ENCODE measurements at regions not wholly inside any gene's neighbourhood (a gene's known extent, or its start where the extent isn't known, plus 50 kb on each side); places are given as distances from the start of the nearest gene placed in this dataset.

GRCh38 chr13:99639126-99639525 is 137.9 kb downstream of the TM9SF2 start:
- no peak overlapping the region for H3K9ac ChIP-seq (ENCODE audit: low read depth, low read length)
- WGBS = 90% methylated on average over 3 of the region's 4 CpGs
- no peaks in the 10 kb centered on the region for H3K4me1 ChIP-seq (ENCODE audit: insufficient read depth, low read length)
- no peaks in the 10 kb centered on the region for H3K36me3 ChIP-seq (ENCODE audit: insufficient read depth, low read length)
- no peaks in the 10 kb centered on the region for H3K9me3 ChIP-seq (ENCODE audit: insufficient read depth, low read depth, low read length)
- H3K27me3 ChIP-seq (ENCODE audit: insufficient read depth, low read length) = no peaks in the 10 kb centered on the region
- no peak overlapping the region for H3K27ac ChIP-seq (ENCODE audit: low read depth, low read length)
- H3K4me3 ChIP-seq (ENCODE audit: low read length) = no peak overlapping the region

DNA sequence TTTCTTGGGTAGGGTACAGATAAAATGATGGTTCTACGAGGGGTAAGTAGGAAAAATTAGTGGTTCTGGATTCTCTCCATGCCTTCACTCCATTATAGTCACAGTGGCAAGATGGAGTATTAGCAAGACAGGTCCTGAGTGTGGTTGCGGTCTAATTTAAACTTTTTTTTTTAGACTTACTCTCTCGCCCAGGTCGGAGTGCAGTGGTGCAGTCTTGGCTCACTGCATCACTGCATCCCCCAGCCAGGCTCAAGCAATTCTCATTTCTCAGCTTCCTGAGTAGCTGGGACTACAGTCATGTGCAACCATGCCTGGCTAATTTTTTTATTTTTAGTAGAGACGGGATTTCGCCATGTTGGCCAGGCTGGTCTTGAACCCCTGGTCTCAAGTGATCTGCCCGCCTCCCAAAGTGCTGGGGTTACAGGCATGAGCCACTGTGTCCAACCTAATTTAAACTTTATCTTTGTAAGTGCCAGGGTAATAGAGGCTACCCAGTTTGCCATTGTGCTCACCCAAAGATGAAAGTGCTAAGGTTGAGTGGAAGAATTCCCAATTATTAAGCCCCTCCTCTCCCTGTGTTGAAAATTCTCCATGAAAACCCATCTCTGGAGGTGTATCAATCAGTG is 135.6 kb downstream of the TM9SF2 start:
- H3K27me3 ChIP-seq (ENCODE audit: insufficient read depth, low read length) = no peaks in the 10 kb centered on the region
- no peak overlapping the region for H3K27ac ChIP-seq (ENCODE audit: low read depth, low read length)
- 94% methylated on average over 7 of the region's 7 CpGs for WGBS
- H3K4me1 ChIP-seq (ENCODE audit: insufficient read depth, low read length) = no peaks in the 10 kb centered on the region
- H3K36me3 ChIP-seq (ENCODE audit: insufficient read depth, low read length) = no peaks in the 10 kb centered on the region
- H3K9me3 ChIP-seq (ENCODE audit: insufficient read depth, low read depth, low read length) = no peaks in the 10 kb centered on the region
- no peak overlapping the region for H3K9ac ChIP-seq (ENCODE audit: low read depth, low read length)
- no peak overlapping the region for H3K4me3 ChIP-seq (ENCODE audit: low read length)

DNA sequence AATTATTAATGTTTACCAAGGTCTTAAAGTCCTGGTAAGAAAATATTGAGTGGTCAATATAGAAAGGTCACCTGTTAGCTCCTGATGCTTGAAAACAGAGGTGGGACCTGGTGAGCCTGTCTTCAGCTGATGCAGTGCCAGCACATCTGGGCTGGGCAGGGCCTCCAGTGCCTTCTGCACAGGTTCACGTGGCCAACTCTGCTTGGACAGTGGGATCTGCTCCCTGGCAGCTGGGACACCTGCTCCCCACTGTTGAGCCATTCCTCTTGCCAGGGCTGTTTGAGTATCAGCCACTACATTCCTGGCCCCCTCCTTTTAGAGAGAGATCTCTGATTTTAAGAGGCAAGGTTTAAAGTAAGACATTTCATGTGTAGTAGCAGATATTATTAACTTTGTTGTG is 135.0 kb downstream of the TM9SF2 start:
- Histone ChIP-seq H3K27me3 (ENCODE audit: insufficient read depth, low read length) (no peaks in the 10 kb centered on the region), H3K4me3 (ENCODE audit: low read length) (no peak overlapping the region), H3K9ac (ENCODE audit: low read depth, low read length) (no peak overlapping the region), H3K27ac (ENCODE audit: low read depth, low read length) (no peak overlapping the region), H3K4me1 (ENCODE audit: insufficient read depth, low read length) (no peaks in the 10 kb centered on the region), H3K36me3 (ENCODE audit: insufficient read depth, low read length) (no peaks in the 10 kb centered on the region), H3K9me3 (ENCODE audit: insufficient read depth, low read depth, low read length) (no peaks in the 10 kb centered on the region)
- WGBS = 93% methylated on average over 1 of the region's 1 CpG

GRCh38 chr13:99634672-99635071 is 133.4 kb downstream of the TM9SF2 start:
- Histone ChIP-seq H3K4me1 (ENCODE audit: insufficient read depth, low read length) (no peaks in the 10 kb centered on the region), H3K27ac (ENCODE audit: low read depth, low read length) (no peak overlapping the region)
- WGBS = 85% methylated on average over 7 of the region's 7 CpGs

DNA sequence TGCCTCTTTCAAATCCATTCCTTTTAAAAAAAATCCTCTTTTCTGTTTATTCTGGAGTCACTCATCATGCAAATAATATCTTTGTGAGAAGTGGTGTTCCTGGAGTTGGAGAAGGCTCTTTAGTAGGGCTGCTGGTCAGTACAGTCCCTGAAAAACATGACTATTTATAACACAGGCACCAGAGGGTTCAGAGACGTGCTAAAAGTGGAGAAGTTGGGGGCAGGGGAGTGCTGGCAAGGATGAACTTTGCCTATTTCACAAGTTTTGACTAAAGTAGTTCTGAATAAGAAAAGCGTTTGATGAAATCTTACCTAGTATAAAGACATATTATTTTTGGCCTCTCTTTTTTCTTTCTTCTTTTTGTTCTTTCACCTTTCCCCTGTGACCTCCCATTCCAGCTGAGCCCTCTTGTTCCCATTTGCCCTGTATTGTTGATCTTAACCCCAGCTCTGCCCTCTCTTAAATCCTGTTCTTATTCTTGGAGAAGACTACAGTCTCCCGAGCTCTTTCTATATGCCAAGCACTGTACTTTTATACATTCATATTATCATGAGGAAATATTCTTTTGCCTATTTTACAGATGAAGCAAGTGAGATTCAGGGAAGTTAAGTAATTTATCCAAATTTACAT is 129.1 kb downstream of the TM9SF2 start:
- H3K4me1 ChIP-seq (ENCODE audit: insufficient read depth, low read length) = peaks cover 36% of the 10 kb centered on the region
- no peaks in the 10 kb centered on the region for H3K9me3 ChIP-seq (ENCODE audit: insufficient read depth, low read depth, low read length)
- H3K27ac ChIP-seq (ENCODE audit: low read depth, low read length) = no peak overlapping the region
- WGBS = 89% methylated on average over 3 of the region's 3 CpGs
- H3K27me3 ChIP-seq (ENCODE audit: insufficient read depth, low read length) = no peaks in the 10 kb centered on the region
- H3K9ac ChIP-seq (ENCODE audit: low read depth, low read length) = no peak overlapping the region
- H3K4me3 ChIP-seq (ENCODE audit: low read length) = no peak overlapping the region
- no peaks in the 10 kb centered on the region for H3K36me3 ChIP-seq (ENCODE audit: insufficient read depth, low read length)

More at GRCh38 chr13:99634672-99635071, 133.4 kb downstream of the TM9SF2 start:
- no peaks in the 10 kb centered on the region for H3K27me3 ChIP-seq (ENCODE audit: insufficient read depth, low read length)
- H3K9me3 ChIP-seq (ENCODE audit: insufficient read depth, low read depth, low read length) = no peaks in the 10 kb centered on the region
- no peak overlapping the region for H3K4me3 ChIP-seq (ENCODE audit: low read length)
- H3K9ac ChIP-seq (ENCODE audit: low read depth, low read length) = no peak overlapping the region
- no peaks in the 10 kb centered on the region for H3K36me3 ChIP-seq (ENCODE audit: insufficient read depth, low read length)

DNA sequence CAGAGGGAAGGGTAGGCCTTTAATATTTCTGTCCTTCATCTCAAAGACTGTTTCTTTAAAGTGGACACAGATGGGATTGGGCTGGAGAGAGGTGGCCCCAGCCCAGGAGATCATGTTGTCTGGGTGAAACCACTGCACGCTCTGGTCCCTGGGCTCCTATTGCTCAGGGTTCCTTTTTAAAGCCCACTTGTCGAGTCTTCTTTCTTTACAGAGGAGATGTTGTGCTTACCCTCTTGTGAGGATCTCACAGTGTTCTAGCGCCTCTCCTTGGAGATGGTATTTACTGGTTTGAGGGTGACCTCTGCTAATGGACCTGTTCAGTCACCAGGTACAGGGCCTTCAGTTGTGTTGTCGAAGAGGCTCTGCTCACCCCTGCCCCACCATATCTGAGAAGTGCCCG is 128.4 kb downstream of the TM9SF2 start:
- 95% methylated on average over 5 of the region's 5 CpGs for WGBS
- H3K9ac ChIP-seq (ENCODE audit: low read depth, low read length) = no peak overlapping the region
- H3K9me3 ChIP-seq (ENCODE audit: insufficient read depth, low read depth, low read length) = no peaks in the 10 kb centered on the region
- H3K4me3 ChIP-seq (ENCODE audit: low read length) = no peak overlapping the region
- H3K4me1 ChIP-seq (ENCODE audit: insufficient read depth, low read length) = peaks cover 43% of the 10 kb centered on the region
- H3K27me3 ChIP-seq (ENCODE audit: insufficient read depth, low read length) = no peaks in the 10 kb centered on the region
- H3K27ac ChIP-seq (ENCODE audit: low read depth, low read length) = no peak overlapping the region
- H3K36me3 ChIP-seq (ENCODE audit: insufficient read depth, low read length) = no peaks in the 10 kb centered on the region

DNA sequence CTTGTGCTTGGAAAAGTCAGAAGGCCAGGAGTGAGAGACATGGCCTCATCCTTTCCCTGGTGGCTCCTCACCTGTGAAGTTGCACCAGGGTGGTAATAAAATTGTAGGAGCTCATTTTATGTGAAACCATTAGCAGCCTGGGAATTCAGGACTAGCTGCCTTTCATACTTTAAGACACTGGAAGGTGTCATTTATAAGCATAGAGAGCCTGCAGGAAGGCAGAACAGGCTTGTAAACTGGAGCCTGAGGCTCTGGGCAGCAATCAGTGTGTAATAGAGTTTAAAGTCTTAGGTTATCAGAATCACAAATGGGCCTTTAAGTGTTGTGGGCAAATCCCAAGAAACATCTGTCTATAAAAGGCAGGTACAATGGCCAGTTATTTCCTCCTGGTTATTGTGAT is 127.2 kb downstream of the TM9SF2 start:
- H3K9me3 ChIP-seq (ENCODE audit: insufficient read depth, low read depth, low read length) = no peaks in the 10 kb centered on the region
- no peaks in the 10 kb centered on the region for H3K36me3 ChIP-seq (ENCODE audit: insufficient read depth, low read length)
- no peak overlapping the region for H3K4me3 ChIP-seq (ENCODE audit: low read length)
- H3K27me3 ChIP-seq (ENCODE audit: insufficient read depth, low read length) = no peaks in the 10 kb centered on the region
- no peak overlapping the region for H3K9ac ChIP-seq (ENCODE audit: low read depth, low read length)
- peaks cover 44% of the 10 kb centered on the region for H3K4me1 ChIP-seq (ENCODE audit: insufficient read depth, low read length)
- no peak overlapping the region for H3K27ac ChIP-seq (ENCODE audit: low read depth, low read length)

- H3K9me3 ChIP-seq (ENCODE audit: insufficient read depth, low read depth, low read length) = no peaks in the 10 kb centered on the region
- H3K9ac ChIP-seq (ENCODE audit: low read depth, low read length) = no peak overlapping the region
- peaks cover 44% of the 10 kb centered on the region for H3K4me1 ChIP-seq (ENCODE audit: insufficient read depth, low read length)
- no peaks in the 10 kb centered on the region for H3K36me3 ChIP-seq (ENCODE audit: insufficient read depth, low read length)
- 88% methylated on average over 8 of the region's 8 CpGs for WGBS
- H3K27me3 ChIP-seq (ENCODE audit: insufficient read depth, low read length) = no peaks in the 10 kb centered on the region
- no peak overlapping the region for H3K4me3 ChIP-seq (ENCODE audit: low read length)
- no peak overlapping the region for H3K27ac ChIP-seq (ENCODE audit: low read depth, low read length)
Measured at GRCh38 chr13:99626461-99627082, 125.3 kb downstream of the TM9SF2 start.

DNA sequence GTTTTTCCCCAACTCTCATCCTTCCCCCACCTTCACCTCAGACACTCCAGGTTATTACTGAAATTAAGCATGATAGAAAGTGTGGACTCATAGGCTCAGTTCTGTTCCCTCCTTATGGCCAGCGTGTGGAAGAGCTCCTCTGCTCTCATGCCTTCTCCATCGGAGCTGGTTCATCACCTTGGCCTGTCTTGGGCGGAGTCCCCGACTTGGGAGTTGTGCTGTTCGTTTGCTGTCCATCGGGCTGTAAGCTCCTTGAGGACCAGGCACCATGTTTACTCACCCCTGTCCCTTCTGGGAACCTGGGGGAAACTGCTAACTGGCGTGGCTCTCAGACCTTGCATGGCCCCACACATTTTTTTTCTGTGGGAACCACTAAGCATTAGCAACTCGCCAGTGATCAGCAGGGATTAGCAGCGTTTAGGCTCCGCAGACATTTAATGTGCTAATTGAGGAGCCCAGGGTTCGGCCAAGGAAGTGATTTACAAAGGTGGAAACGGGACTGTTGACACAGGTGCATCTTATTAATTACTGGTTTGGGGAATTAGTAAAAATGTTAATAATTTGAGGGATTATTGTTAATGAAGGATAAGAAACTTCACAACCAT is 123.8 kb downstream of the TM9SF2 start:
- Histone ChIP-seq H3K4me1 (ENCODE audit: insufficient read depth, low read length) (peaks cover 44% of the 10 kb centered on the region), H3K27me3 (ENCODE audit: insufficient read depth, low read length) (no peaks in the 10 kb centered on the region), H3K9me3 (ENCODE audit: insufficient read depth, low read depth, low read length) (no peaks in the 10 kb centered on the region), H3K4me3 (ENCODE audit: low read length) (no peak overlapping the region), H3K27ac (ENCODE audit: low read depth, low read length) (no peak overlapping the region), H3K9ac (ENCODE audit: low read depth, low read length) (no peak overlapping the region), H3K36me3 (ENCODE audit: insufficient read depth, low read length) (no peaks in the 10 kb centered on the region)
- WGBS = 50% methylated on average over 12 of the region's 12 CpGs

GRCh38 chr13:99620806-99621205 is 119.5 kb downstream of the TM9SF2 start:
- Histone ChIP-seq H3K9me3 (ENCODE audit: insufficient read depth, low read depth, low read length) (no peaks in the 10 kb centered on the region), H3K4me1 (ENCODE audit: insufficient read depth, low read length) (peaks cover 13% of the 10 kb centered on the region), H3K27ac (ENCODE audit: low read depth, low read length) (no peak overlapping the region), H3K9ac (ENCODE audit: low read depth, low read length) (no peak overlapping the region), H3K36me3 (ENCODE audit: insufficient read depth, low read length) (no peaks in the 10 kb centered on the region), H3K27me3 (ENCODE audit: insufficient read depth, low read length) (no peaks in the 10 kb centered on the region), H3K4me3 (ENCODE audit: low read length) (no peak overlapping the region)
- 94% methylated on average over 3 of the region's 3 CpGs for whole genome bisulfite sequencing

DNA sequence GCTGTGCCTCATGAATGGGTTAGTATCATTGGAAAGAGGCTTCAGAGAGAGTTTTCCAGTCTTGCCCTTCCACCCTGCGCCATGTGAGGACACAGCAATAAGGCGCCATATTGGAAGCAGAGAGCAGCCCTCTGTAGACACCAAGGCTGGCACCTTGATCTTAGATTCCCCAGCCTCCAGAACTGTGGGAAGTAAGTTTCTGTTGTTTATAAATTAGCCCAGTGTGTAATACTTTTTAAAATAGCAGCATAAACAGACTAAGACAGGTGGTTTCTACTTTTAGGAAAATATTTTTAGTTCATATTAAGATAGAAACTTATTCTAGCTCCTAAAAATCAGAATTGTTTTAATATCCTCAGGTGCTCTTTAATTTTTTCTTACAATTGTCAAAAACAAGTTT is 117.9 kb downstream of the TM9SF2 start:
- H3K9ac ChIP-seq (ENCODE audit: low read depth, low read length) = no peak overlapping the region

More for the DNA sequence above, 117.9 kb downstream of the TM9SF2 start:
- no peaks in the 10 kb centered on the region for H3K9me3 ChIP-seq (ENCODE audit: insufficient read depth, low read depth, low read length)
- WGBS = 96% methylated on average over 2 of the region's 2 CpGs
- H3K27ac ChIP-seq (ENCODE audit: low read depth, low read length) = no peak overlapping the region
- H3K4me3 ChIP-seq (ENCODE audit: low read length) = no peak overlapping the region
- H3K27me3 ChIP-seq (ENCODE audit: insufficient read depth, low read length) = no peaks in the 10 kb centered on the region
- no peaks in the 10 kb centered on the region for H3K36me3 ChIP-seq (ENCODE audit: insufficient read depth, low read length)
- H3K4me1 ChIP-seq (ENCODE audit: insufficient read depth, low read length) = 0 out of 2 replicates have a peak, but pooled peaks cover 2% of the 10 kb centered on the region

All from HUES64 (cell line).